HCT116 (cell line): ENCODE measurements at regions not wholly inside any gene's neighbourhood (a gene's known extent, or its start where the extent isn't known, plus 50 kb on each side); places are given as distances from the start of the nearest gene placed in this dataset.

ENCODE experiments used
- ATAC-seq: fragments of 200-7000 bp; cut with Tn5 transposase; 2 replicates; pipeline ENCODE4 v1.9.1; 2020; ENCODE audit warnings: mild to moderate bottlenecking, moderate library complexity
- BruUV-seq: library from RNA; stranded (reverse); fragments of 400-500 nt; replicated peaks from 2 replicates; lab custom pipeline; 2021; lab: Mats Ljungman, UMichigan
- CTCF ChIA-PET: fragments of 300-600 bp; sonication (Branson Sonifier 250); formaldehyde crosslinking; loops from one replicate; lab custom pipeline; 2021; ENCODE audit warnings: antibody characterized with exemption; lab: Charles Lee
- POLR2A ChIA-PET: fragments of 300-600, 350-600 bp; sonication (Branson Sonifier 250); formaldehyde crosslinking; loops from one replicate; lab custom pipeline; 2021; ENCODE audit warnings: antibody characterized with exemption; lab: Charles Lee
- RAD21 ChIA-PET, 2 experiments: fragments of 300-600 bp; sonication (Branson Sonifier 250); formaldehyde crosslinking; loops; one replicate each; lab custom pipeline; 2023; ENCODE audit warnings: low total read pairs in 2 of 2; ENCODE audit not compliant: uncharacterized antibody in 2 of 2, unreplicated experiment in 2 of 2, low non-redundant PET in 1 of 2; lab: Charles Lee
- DNase-seq: peaks from one replicate; pipeline ENCODE4 v3.0.0-alpha.2; 2010; ENCODE audit warnings: low read depth, low spot score
- H2AFZ ChIP-seq: fragments of 200-600 bp; shearing (Covaris generic), sonication (generic); 2 replicates; pipeline ENCODE4 v1.6.1; 2017; ENCODE audit warnings: low read depth, mixed run types, mixed read lengths, antibody characterized with exemption, low read length; ENCODE audit not compliant: poor library complexity, severe bottlenecking
- H3K27ac ChIP-seq: 2 replicates; pipeline ENCODE4 v1.5.1; 2012; ENCODE audit warnings: low read depth, low read length
- H3K27me3 ChIP-seq: fragments of 200-600 bp; sonication (generic); 2 replicates; pipeline ENCODE4 v1.6.1; 2016; ENCODE audit warnings: mixed run types, low read length, mixed read lengths; ENCODE audit not compliant: insufficient read depth
- H3K36me3 ChIP-seq, 2 experiments: fragments of 200-500 bp in 1 of 2; fragments of 200-600 bp in 1 of 2; sonication (Bioruptor generic) in 1 of 2; sonication (generic) in 1 of 2; 2 replicates each; pipeline versions ENCODE4 v1.5.1 to v1.6.1; 2014 to 2016; ENCODE audit warnings: low read length in 2 of 2, inconsistent platforms in 1 of 2, mixed read lengths in 1 of 2, mixed run types in 1 of 2; ENCODE audit not compliant: insufficient read depth in 2 of 2, control insufficient read depth in 1 of 2
- H3K4me1 ChIP-seq, 2 experiments: fragments of 200-600 bp in 1 of 2; sonication (generic) in 1 of 2; 2 replicates each; pipeline versions ENCODE4 v1.5.1 to v1.6.1; 2012 to 2017; ENCODE audit warnings: low read length in 2 of 2, inconsistent platforms in 1 of 2, mild to moderate bottlenecking in 1 of 2, mixed read lengths in 1 of 2, mixed run types in 1 of 2, moderate library complexity in 1 of 2; ENCODE audit not compliant: insufficient read depth in 2 of 2, control insufficient read depth in 1 of 2
- H3K4me2 ChIP-seq: fragments of 200-600 bp; sonication (generic); 2 replicates; pipeline ENCODE4 v1.6.1; 2017; ENCODE audit warnings: mixed run types, low read length, mixed read lengths
- H3K4me3 ChIP-seq, 2 experiments: fragments of 200-600 bp in 1 of 2; sonication (generic) in 1 of 2; replicated peaks in 1 of 2; 2 replicates each; pipeline ENCODE4 v1.5.1; 2011 to 2016; ENCODE audit warnings: low read length in 2 of 2, control low read depth in 1 of 2, low read depth in 1 of 2, mild to moderate bottlenecking in 1 of 2, mixed read lengths in 1 of 2, mixed run types in 1 of 2
- H3K79me2 ChIP-seq: fragments of 200-600 bp; sonication (generic); 2 replicates; pipeline ENCODE4 v1.6.1; 2017; ENCODE audit warnings: mild to moderate bottlenecking, mixed run types, low read length, moderate library complexity, mixed read lengths; ENCODE audit not compliant: insufficient read depth
- H3K9ac ChIP-seq: fragments of 200-600 bp; sonication (generic); 2 replicates; pipeline ENCODE4 v1.6.1; 2016; ENCODE audit warnings: low read length, mixed read lengths
- H3K9me2 ChIP-seq: fragments of 200-600 bp; sonication (generic), shearing (Covaris generic); 2 replicates; pipeline ENCODE4 v1.6.1; 2017; ENCODE audit warnings: mixed run types, mild to moderate bottlenecking, moderate library complexity; ENCODE audit not compliant: insufficient read depth
- H3K9me3 ChIP-seq, 2 experiments: fragments of 200-500 bp in 1 of 2; fragments of 200-600 bp in 1 of 2; sonication (Bioruptor generic) in 1 of 2; sonication (generic) in 1 of 2; 2 replicates each; pipeline ENCODE4 v1.6.1; 2014 to 2017; ENCODE audit warnings: low read length in 2 of 2, mixed read lengths in 2 of 2, inconsistent platforms in 1 of 2, low read depth in 1 of 2, mild to moderate bottlenecking in 1 of 2, mixed run types in 1 of 2, moderate library complexity in 1 of 2; ENCODE audit not compliant: control insufficient read depth in 1 of 2, insufficient read depth in 1 of 2
- H4K20me1 ChIP-seq: fragments of 200-600 bp; sonication (generic), shearing (Covaris generic); 2 replicates; pipeline ENCODE4 v1.6.1; 2017; ENCODE audit warnings: mixed run types, mild to moderate bottlenecking, moderate library complexity; ENCODE audit not compliant: insufficient read depth
- CBX3 ChIP-seq: IDR thresholded peaks from 2 replicates; pipeline ENCODE4 v1.6.1; 2012; ENCODE audit warnings: low read depth
- CEBPB ChIP-seq: IDR thresholded peaks from 2 replicates; pipeline ENCODE4 v1.6.1; 2012; ENCODE audit warnings: low read depth
- POLR2A ChIP-seq: IDR thresholded peaks from 2 replicates; pipeline ENCODE4 v1.7.0; 2011; ENCODE audit warnings: borderline replicate concordance; ENCODE audit not compliant: insufficient read depth, insufficient read length; ENCODE audit errors: extremely low read depth
- RAD21 ChIP-seq: IDR thresholded peaks from 2 replicates; pipeline ENCODE4 v1.6.1; 2012; ENCODE audit warnings: low read depth, mild to moderate bottlenecking
- SP1 ChIP-seq: IDR thresholded peaks from 2 replicates; pipeline ENCODE4 v1.6.1; 2012; ENCODE audit warnings: low read depth
- intact Hi-C: fragments of 100-400 bp; cut with micrococcal nuclease; formaldehyde crosslinking; loops from 2 replicates; pipeline ENCODE4 v1.10.0; 2022
- TF ChIP-seq, protein P1 (sequence below): IDR thresholded peaks from 2 replicates; pipeline ENCODE4 v1.6.1; 2011; ENCODE audit warnings: mild to moderate bottlenecking, low read length, moderate library complexity; ENCODE audit not compliant: insufficient replicate concordance; ENCODE audit errors: extremely low read depth
- TF ChIP-seq, protein P2 (sequence below): IDR thresholded peaks from 2 replicates; pipeline ENCODE4 v1.6.1; 2012

DNA sequence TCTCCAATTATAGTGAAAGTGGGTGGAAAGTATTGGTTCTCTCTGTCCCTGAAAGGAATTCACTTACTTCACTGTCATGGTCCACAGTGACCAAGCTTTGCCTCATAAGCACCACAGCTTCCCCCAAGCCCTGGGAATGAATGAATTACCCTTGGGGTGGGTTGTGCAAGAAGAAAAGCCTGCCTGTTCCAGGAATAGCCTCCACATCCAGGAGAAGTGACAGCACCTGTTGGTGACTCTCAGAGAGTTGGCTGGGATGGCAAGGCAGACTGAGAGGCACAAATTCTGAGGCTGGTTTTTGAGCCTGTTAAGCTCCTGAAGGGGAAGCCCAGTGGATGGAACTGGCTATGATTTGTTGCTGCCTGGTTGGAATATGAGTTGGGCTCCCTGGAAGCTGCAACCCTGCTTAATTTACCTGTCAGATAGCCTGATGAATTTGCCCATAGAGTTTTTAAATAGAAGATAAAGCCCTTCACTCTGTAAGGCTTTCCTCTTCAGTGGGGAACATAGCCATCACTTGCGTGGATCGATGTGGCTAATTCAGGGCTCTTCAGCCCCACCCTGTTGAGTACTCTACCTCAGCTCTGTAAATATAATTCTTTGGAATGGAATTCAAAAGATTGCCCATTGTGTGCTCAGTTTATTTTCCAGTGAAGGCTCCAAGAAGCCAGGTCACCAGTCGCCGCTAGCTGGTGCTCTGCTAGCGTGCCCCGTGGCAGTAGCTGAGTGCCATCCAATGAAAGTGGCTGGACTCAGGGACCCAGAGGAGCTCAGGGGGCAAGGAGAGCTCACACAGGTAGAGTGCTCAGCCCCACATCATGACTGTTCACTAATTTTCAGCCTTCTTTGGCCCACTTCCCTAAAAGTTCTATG lies 479.3 kb downstream of the IRS1 start:
- Histone ChIP-seq H3K4me1 (peaks cover 0 to 15% of the 10 kb centered on the region in 2 experiments; a peak in 1 of 4 replicates), H3K27me3 (no peaks in the 10 kb centered on the region), H3K27ac (no peak overlapping the region), H3K4me3 (no peak overlapping the region), H4K20me1 (no peaks in the 10 kb centered on the region), H3K79me2 (no peaks in the 10 kb centered on the region), H3K9me2 (no peaks in the 10 kb centered on the region), H3K4me2 (no peak overlapping the region), H3K9me3 (no peaks in the 10 kb centered on the region), H2AFZ (no peak overlapping the region), H3K36me3 (no peaks in the 10 kb centered on the region; a peak in 1 of 4 replicates), H3K9ac (no peak overlapping the region)
- no peak for ATAC-seq
- no TSS peak for BruUV-seq
- DNase-seq: no peak
- ChIA-PET RAD21 (no interaction called here), CTCF (no interaction called here), POLR2A (no interaction called here)
- intact Hi-C loops: no loop called here
- TF ChIP-seq SP1: no peak
- TF ChIP-seq, protein P1, sequence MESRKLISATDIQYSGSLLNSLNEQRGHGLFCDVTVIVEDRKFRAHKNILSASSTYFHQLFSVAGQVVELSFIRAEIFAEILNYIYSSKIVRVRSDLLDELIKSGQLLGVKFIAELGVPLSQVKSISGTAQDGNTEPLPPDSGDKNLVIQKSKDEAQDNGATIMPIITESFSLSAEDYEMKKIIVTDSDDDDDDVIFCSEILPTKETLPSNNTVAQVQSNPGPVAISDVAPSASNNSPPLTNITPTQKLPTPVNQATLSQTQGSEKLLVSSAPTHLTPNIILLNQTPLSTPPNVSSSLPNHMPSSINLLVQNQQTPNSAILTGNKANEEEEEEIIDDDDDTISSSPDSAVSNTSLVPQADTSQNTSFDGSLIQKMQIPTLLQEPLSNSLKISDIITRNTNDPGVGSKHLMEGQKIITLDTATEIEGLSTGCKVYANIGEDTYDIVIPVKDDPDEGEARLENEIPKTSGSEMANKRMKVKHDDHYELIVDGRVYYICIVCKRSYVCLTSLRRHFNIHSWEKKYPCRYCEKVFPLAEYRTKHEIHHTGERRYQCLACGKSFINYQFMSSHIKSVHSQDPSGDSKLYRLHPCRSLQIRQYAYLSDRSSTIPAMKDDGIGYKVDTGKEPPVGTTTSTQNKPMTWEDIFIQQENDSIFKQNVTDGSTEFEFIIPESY: no peak
- TF ChIP-seq CBX3: no peak

DNA sequence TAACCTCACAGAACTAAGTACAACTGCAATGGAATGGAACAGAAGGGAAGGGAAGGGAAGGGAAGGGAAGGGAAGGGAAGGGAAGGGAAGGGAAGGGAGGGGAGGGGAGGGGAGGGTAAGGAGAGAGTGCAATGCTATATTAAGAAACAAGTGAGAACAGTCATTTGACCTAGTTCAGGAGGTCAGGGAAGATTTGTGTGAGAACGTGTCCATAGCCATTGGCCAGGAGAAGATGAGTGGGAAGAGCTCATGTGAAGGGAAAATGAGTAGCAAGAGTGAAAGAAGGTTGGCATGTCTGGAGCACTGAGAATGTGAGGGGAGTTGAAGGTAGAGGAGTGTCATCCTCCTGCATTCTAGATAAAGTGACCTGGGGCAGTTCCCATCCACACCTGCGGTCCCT lies 481.6 kb downstream of the IRS1 start:
- RAD21 ChIA-PET: no interaction called here
- no peak for DNase-seq
- Histone ChIP-seq H3K27me3 (no peaks in the 10 kb centered on the region), H3K4me3 (no peak overlapping the region), H3K9ac (no peak overlapping the region), H3K9me2 (no peaks in the 10 kb centered on the region), H3K79me2 (no peaks in the 10 kb centered on the region), H3K4me2 (no peak overlapping the region), H2AFZ (no peak overlapping the region), H3K36me3 (no peaks in the 10 kb centered on the region), H3K9me3 (no peaks in the 10 kb centered on the region), H3K4me1 (peaks cover 0 to 15% of the 10 kb centered on the region in 2 experiments; a peak in 1 of 4 replicates), H4K20me1 (no peaks in the 10 kb centered on the region), H3K27ac (no peak overlapping the region)
- intact Hi-C loops: no loop called here
- POLR2A ChIA-PET: no interaction called here
- BruUV-seq: no TSS peak
- CTCF ChIA-PET: no interaction called here
- TF ChIP-seq POLR2A (no peak), RAD21 (no peak), CEBPB (no peak)
- TF ChIP-seq, protein P2, sequence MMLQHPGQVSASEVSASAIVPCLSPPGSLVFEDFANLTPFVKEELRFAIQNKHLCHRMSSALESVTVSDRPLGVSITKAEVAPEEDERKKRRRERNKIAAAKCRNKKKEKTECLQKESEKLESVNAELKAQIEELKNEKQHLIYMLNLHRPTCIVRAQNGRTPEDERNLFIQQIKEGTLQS: no peak
- ATAC-seq: no peak
